ENCODE measurements at regions not wholly inside any gene's neighbourhood (a gene's known extent, or its start where the extent isn't known, plus 50 kb on each side); places are given as distances from the start of the nearest gene placed in this dataset.

DNA sequence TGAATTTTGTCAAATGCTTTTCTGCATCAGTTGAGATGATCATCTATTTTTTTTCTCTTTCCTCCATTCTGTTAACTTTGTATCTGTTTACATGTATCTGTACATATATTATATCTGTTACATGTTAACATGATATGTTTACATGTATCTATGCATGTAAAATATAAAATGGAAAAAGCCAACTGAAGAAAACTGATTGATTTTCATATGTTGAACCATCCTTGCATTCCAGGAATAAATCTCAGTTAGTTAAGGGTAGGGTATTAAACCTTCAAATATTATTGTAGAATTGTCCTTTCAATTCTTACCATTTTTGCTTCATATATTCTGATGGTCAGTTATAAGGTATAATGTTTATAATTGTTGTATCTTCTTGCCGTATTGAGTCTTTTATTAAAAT is 336.1 kb downstream of the ZFHX3 start:
- TF ChIP-seq, protein P1, sequence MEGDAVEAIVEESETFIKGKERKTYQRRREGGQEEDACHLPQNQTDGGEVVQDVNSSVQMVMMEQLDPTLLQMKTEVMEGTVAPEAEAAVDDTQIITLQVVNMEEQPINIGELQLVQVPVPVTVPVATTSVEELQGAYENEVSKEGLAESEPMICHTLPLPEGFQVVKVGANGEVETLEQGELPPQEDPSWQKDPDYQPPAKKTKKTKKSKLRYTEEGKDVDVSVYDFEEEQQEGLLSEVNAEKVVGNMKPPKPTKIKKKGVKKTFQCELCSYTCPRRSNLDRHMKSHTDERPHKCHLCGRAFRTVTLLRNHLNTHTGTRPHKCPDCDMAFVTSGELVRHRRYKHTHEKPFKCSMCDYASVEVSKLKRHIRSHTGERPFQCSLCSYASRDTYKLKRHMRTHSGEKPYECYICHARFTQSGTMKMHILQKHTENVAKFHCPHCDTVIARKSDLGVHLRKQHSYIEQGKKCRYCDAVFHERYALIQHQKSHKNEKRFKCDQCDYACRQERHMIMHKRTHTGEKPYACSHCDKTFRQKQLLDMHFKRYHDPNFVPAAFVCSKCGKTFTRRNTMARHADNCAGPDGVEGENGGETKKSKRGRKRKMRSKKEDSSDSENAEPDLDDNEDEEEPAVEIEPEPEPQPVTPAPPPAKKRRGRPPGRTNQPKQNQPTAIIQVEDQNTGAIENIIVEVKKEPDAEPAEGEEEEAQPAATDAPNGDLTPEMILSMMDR (IDR thresholded peaks at IDR 0.05; ENCODE audit: low read depth, low read length), result no peak
- TF ChIP-seq MAX (IDR thresholded peaks at IDR 0.05; ENCODE audit: low read depth, low read length) (no peak), POLR2A (IDR thresholded peaks at IDR 0.05; ENCODE audit: extremely low read depth, insufficient read length) (no peak)
